HG03565 (cell line): ENCODE measurements at regions not wholly inside any gene's neighbourhood (a gene's known extent, or its start where the extent isn't known, plus 50 kb on each side); places are given as distances from the start of the nearest gene placed in this dataset.
"Not testable (repeated sequence)": the region's sequence is repeated elsewhere in the genome, so short reads cannot be mapped to it uniquely, and the experiment has no call there.

ENCODE experiments used
- ATAC-seq: cut with Tn5 transposase; IDR thresholded peaks from one replicate; pipeline ENCODE4 v1.9.1; 2021; ENCODE audit warnings: mild to moderate bottlenecking, moderate library complexity; ENCODE audit not compliant: unreplicated experiment

- ATAC-seq: no peak
Measured at GRCh38 chr13:59367904-59368303, 795.8 kb downstream of the DIAPH3 start.

GRCh38 chr13:59368693-59369092, 795.0 kb downstream of the DIAPH3 start:
- ATAC-seq: no peak

GRCh38 chr13:59371229-59371628, 792.5 kb downstream of the DIAPH3 start:
- ATAC-seq: no peak

GRCh38 chr13:59373341-59373740, 790.4 kb downstream of the DIAPH3 start:
- no peak for ATAC-seq

GRCh38 chr13:59374691-59375090, 789.0 kb downstream of the DIAPH3 start:
- ATAC-seq: no peak

- ATAC-seq: no peak
Measured at GRCh38 chr13:59384154-59384553, 779.6 kb downstream of the DIAPH3 start.

- ATAC-seq: peak; percentile 99
Measured at GRCh38 chr13:59391696-59392095, 772.0 kb downstream of the DIAPH3 start.

- no peak for ATAC-seq
Measured at GRCh38 chr13:59392328-59392727, 771.4 kb downstream of the DIAPH3 start.

- no peak for ATAC-seq
Measured at GRCh38 chr13:59394496-59394895, 769.2 kb downstream of the DIAPH3 start.

- ATAC-seq: no peak
Measured at GRCh38 chr13:59398127-59398526, 765.6 kb downstream of the DIAPH3 start.

- no peak for ATAC-seq
Measured at GRCh38 chr13:59398661-59399060, 765.1 kb downstream of the DIAPH3 start.

- ATAC-seq: no peak
Measured at GRCh38 chr13:59399513-59399912, 764.2 kb downstream of the DIAPH3 start.

GRCh38 chr13:59404331-59404730, 759.4 kb downstream of the DIAPH3 start:
- ATAC-seq: no peak

GRCh38 chr13:59407251-59407650, 756.5 kb downstream of the DIAPH3 start:
- ATAC-seq: not testable (repeated sequence)

- ATAC-seq: no peak
Measured at GRCh38 chr13:59408738-59409137, 755.0 kb downstream of the DIAPH3 start.

- ATAC-seq: no peak
Measured at GRCh38 chr13:59409211-59409610, 754.5 kb downstream of the DIAPH3 start.

- no peak for ATAC-seq
Measured at GRCh38 chr13:59409634-59410200, 754.0 kb downstream of the DIAPH3 start.

GRCh38 chr13:59413126-59413525, 750.6 kb downstream of the DIAPH3 start:
- peak; percentile 98 for ATAC-seq

GRCh38 chr13:59414006-59414405, 749.7 kb downstream of the DIAPH3 start:
- no peak for ATAC-seq

GRCh38 chr13:59415498-59415897, 748.2 kb downstream of the DIAPH3 start:
- no peak for ATAC-seq

GRCh38 chr13:59416561-59416960, 747.2 kb downstream of the DIAPH3 start:
- no peak for ATAC-seq

- no peak for ATAC-seq
Measured at GRCh38 chr13:59422646-59423045, 741.1 kb downstream of the DIAPH3 start.

- no peak for ATAC-seq
Measured at GRCh38 chr13:59423708-59424340, 739.9 kb downstream of the DIAPH3 start.
